Transverse colon (tissue), 4 donors: ENCODE measurements at regions not wholly inside any gene's neighbourhood (a gene's known extent, or its start where the extent isn't known, plus 50 kb on each side); places are given as distances from the start of the nearest gene placed in this dataset.

ENCODE experiments used
- EP300 ChIP-seq: sonication (generic); formaldehyde crosslinking; IDR thresholded peaks from one replicate; pipeline ENCODE4 v1.6.1; 2017; ENCODE audit warnings: antibody characterized with exemption, low read depth
- POLR2A ChIP-seq: fragments of 450-650 bp; IDR thresholded peaks from one replicate; pipeline ENCODE4 v1.6.1; 2016; ENCODE audit warnings: antibody characterized with exemption, mild to moderate bottlenecking, moderate library complexity
- POLR2AphosphoS5 ChIP-seq, 3 donors: sonication (generic); formaldehyde crosslinking; IDR thresholded peaks; one replicate each; pipeline ENCODE4 v1.6.1; 2016; ENCODE audit warnings: antibody characterized with exemption in 3 of 3
- TF ChIP-seq, protein P1 (sequence below), 5 experiments: fragments of 200-600 bp in 3 of 5; fragments of 450-650 bp in 2 of 5; sonication (generic) in 3 of 5; IDR thresholded peaks; 1 replicate in 2 of 5; 2 replicates in 3 of 5; pipeline ENCODE4 v1.5.1; 2016 to 2017; ENCODE audit warnings: antibody characterized with exemption in 5 of 5, inconsistent platforms in 3 of 5, mild to moderate bottlenecking in 2 of 5, moderate library complexity in 1 of 5

DNA sequence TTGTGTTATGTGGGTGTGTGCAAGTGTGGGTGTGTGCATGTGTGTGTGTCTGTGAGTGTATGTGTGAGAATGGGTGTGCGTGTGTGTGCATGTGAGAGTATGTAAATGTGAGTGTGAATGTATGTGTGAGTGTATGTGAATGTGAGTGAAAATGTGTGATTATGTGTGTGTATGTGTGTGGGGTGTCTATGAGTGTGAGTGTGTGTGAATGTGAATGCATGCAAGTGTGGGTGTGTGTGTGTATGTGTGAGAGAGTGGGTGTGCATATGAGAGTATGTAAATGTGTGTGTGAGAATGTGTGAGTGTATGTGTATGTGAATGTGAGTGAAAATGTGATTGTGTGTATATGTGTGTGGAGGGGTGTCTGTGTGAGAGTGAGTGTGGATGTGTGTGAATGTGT is 1292.7 kb downstream of the TBC1D22A start:
- TF ChIP-seq POLR2AphosphoS5 (IDR thresholded peaks at IDR 0.05) (no peak), POLR2A (no peak), EP300 (no peak)
- TF ChIP-seq, protein P1, sequence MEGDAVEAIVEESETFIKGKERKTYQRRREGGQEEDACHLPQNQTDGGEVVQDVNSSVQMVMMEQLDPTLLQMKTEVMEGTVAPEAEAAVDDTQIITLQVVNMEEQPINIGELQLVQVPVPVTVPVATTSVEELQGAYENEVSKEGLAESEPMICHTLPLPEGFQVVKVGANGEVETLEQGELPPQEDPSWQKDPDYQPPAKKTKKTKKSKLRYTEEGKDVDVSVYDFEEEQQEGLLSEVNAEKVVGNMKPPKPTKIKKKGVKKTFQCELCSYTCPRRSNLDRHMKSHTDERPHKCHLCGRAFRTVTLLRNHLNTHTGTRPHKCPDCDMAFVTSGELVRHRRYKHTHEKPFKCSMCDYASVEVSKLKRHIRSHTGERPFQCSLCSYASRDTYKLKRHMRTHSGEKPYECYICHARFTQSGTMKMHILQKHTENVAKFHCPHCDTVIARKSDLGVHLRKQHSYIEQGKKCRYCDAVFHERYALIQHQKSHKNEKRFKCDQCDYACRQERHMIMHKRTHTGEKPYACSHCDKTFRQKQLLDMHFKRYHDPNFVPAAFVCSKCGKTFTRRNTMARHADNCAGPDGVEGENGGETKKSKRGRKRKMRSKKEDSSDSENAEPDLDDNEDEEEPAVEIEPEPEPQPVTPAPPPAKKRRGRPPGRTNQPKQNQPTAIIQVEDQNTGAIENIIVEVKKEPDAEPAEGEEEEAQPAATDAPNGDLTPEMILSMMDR (IDR thresholded peaks at IDR 0.05), result no peak
